ELR (cell line): ENCODE measurements at regions not wholly inside any gene's neighbourhood (a gene's known extent, or its start where the extent isn't known, plus 50 kb on each side); places are given as distances from the start of the nearest gene placed in this dataset.
"Not testable (repeated sequence)": the region's sequence is repeated elsewhere in the genome, so short reads cannot be mapped to it uniquely, and the experiment has no call there.

Source experiments
- DNase-seq: peaks from one replicate; pipeline ENCODE4 v3.0.0-alpha.2; 2015; ENCODE audit warnings: low read depth

DNA sequence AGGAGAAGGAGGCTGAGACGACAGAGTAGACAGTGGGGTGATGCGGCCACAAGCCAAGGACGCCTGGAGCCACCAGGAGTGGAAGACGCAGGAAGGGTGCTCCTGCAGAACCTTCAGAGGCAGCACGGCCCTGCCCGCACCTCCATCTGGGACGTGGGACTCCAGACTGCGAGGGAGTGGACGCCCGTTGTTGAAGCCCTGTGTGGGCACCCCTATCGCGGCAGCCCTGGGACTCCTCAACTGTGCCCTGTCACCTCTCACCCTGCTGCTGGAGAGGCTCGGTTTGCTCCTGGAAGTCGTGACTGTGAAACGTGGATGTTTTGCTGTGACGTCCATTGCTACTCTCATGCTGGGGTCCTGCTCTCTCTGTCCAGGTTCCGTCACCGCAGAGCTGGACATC, 100.6 kb upstream of the LRPAP1 start:
- DNase-seq = not testable (repeated sequence)

DNA sequence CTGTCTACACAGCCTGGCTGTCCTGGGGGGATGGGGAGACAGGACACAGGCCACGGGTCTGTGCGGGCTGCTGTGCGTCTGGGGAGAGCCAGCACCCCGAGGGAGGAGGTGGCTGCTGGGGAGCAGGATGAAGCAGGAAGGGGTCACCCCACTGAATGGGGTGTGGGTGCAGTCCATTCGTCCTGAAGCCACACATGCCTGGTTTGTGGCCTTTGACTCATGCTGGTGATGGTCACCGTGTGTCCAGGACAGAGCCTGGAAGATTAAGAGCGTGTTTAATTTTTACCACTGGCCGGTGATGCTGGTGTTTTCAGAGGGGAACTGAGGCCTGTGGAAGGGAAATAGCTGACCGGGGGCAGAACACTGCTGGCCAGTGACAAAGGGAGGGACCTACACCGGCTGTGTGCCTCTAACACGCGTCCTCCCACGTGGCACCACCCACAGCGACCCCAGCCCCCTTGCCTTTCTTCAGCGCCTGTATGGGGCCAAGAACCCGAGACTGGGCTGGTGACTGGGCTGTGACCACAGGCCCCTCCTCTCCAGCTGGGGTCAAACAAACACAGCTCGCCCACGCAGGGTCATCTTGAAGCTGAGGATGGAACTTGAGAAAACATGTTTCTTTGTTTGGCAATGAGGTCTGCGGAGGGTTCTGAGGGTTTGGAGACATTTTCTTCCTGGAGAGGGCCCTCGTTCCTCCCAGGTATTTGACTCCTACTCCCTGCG, 99.5 kb upstream of the LRPAP1 start:
- DNase-seq = not testable (repeated sequence)

DNA sequence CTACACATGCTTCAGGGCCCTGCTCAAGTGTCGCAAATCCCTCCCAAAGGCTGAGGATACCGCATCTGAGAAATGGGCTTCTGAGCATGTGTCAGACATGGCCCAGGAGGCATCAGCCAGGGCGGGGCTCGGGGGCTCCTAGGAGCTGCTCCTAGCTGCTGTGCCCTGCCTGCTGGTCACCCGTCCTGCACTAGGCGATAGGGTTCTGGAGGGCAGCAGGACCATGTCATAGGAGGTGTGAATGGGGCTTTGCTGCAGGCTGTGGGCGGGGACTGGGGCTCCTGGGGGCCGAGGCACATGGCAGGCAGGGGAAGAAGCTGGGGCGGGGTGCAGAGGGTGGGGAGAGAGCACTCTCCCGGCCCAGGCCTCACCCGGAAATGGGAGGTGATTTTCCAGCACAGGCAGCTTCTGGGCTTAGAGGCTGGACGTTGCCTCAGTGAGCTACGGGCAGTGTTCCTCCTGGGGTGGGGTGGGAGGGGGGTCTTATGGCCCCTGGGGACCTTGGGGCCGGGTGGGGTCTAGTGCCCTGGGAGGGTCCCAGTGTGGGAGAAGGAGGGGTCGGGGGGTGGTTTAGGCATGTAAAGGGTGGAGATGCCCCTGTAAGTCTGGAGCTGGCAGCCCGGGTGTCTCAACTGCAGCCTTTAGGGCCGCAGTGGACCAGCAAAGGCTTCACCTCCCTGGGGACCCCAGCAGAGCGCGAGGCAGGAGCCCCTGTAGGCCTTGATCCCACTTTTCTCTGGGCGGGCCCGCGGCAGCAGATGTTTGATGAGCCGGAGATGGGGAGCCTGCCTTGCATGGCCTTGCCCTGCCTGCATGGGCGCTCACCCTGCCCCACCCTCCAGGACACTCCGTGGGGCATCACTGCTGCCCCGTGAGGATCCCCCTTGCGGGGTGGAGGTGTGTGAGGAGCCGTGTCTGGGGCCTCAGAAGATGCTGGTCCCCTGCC, 98.6 kb upstream of the LRPAP1 start:
- DNase-seq = no peak

DNA sequence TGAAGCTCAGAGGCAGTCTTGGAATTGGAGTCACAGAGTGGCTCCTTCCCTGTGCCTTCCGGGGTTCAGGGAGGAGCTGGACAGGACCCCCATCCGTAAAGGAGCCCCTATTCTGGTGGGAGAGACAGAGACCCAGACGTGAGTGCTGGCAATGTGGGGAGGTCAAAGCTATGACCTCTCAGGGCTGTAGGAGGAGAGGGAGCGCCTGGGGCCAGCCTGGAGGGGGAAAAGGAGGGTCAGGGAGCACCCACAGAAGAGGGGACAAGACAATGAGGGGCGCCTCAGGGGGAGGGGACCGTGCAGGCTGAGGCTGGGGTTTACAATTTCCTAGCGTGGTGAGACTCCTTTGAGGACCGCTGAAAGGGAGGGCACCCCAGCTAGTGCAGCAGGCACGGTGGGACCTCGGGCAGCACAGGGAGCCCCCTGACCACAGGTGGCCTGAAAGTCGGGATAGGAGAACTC, 97.9 kb upstream of the LRPAP1 start:
- no peak for DNase-seq

DNA sequence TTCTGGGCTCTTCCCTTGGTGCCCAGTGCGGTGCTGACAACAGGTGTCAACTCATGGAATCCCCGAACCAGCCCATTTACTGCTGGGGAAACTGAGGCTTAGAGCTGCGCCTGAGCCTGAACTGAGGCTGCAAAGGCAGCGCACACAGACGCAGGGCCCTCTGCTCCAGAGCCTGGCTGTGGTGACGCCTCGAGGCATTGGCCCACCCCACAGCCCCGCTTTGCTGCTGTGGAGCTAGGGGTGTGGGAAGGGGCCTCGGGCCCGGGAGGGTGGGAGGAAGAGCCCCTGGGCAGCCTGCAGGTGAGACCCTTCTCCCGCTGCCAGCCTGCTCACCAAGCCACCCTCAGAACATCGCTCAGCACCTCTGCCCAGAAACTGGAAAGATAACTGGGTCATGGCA, 97.4 kb upstream of the LRPAP1 start:
- DNase-seq = no peak

DNA sequence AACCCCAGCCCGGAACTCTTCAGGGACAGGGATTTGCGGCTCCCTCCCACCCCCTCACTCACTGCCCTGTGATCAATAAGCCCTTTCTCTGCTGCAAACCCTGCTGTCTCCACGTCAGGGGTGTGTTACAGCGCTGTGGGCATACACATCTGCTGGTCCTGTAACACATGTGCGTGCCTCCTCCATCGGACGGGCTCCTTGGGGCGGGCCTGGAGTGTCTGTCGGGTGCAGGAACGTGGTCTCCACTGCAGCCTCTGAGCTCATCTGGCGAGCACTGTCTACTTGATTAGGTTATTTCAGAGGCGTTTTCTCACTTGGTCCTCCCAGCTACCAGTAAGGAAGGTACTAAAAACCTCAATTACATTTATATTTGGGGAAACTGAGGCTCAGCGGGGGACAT, 97.0 kb upstream of the LRPAP1 start:
- not testable (repeated sequence) for DNase-seq

DNA sequence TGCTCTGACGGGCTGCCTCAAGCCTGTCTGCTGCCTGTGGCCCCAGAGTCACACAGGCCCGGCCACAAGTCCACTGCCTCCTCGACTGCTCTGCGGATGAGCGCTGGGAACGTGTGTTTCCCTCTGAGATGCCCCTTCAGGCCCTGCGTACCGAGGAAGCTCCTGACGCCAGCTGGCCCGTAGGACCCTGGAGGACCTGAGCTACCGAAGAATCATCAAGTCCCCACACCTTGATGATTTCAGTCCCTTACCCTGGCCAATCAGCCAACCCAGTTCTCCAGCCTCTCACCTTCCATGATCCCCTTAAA, 96.6 kb upstream of the LRPAP1 start:
- DNase-seq = no peak

DNA sequence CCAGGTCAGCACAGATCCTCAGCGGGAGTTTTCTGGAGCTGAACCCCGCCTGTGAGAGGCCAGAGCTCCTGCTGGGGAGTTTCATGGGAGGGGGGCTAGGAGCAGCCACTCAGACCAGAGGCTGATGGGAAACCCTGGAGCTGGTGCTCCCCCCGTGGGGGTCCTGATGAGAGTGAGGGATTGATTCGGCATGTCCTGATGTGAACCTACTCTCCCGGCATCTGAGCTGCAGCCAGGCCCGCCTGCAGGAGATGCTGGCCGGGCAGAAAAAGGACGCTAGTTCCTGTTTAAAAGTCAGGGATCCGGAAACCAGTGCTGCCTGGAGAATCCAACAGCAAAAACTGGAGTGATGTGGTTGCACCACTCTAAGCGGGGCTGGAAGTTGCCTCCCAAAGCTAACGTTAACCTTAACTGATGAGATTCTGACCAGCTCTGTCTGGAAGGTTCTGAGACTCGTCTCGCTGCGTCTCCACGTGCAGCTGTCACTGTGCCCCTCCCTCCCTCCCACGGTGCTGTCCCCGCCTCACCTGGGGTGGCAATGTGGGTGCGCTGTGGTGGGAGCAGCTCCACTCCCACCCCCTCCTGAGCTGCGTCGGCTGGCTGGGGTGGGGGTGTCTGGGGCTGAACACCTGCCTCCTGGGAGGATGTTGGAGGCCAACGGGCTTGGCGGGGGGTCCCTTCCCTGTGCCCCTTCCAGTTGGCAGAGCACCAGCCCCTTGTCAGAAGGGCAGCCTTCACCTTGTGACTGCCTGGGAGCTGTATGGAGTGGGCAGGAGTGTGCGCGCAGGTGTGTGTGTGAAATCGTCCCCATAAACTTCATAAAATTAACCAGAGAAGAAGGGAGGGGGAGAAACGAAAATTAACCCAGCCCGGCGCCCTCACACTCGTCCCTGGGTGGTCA, 96.0 kb upstream of the LRPAP1 start:
- not testable (repeated sequence) for DNase-seq

DNA sequence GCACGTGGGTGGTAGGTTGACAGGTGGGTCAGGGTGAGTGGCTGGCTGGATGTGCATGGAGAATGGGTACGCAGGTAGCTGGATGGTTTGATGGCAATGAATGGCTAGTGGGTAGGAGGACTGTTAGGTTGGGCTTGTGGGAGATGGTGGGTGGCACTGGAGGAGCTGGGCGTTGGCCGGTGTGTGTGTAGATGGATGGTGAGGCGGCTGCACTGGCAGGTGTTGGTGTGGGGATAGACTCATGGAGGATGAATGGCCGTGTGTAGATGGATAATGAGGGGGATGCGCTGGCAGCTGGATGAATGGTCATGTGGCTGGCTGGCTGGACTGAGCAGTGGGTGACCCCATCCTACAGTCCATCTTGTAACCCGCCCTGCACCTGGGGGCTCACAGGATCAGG, 95.2 kb upstream of the LRPAP1 start:
- DNase-seq = not testable (repeated sequence)

DNA sequence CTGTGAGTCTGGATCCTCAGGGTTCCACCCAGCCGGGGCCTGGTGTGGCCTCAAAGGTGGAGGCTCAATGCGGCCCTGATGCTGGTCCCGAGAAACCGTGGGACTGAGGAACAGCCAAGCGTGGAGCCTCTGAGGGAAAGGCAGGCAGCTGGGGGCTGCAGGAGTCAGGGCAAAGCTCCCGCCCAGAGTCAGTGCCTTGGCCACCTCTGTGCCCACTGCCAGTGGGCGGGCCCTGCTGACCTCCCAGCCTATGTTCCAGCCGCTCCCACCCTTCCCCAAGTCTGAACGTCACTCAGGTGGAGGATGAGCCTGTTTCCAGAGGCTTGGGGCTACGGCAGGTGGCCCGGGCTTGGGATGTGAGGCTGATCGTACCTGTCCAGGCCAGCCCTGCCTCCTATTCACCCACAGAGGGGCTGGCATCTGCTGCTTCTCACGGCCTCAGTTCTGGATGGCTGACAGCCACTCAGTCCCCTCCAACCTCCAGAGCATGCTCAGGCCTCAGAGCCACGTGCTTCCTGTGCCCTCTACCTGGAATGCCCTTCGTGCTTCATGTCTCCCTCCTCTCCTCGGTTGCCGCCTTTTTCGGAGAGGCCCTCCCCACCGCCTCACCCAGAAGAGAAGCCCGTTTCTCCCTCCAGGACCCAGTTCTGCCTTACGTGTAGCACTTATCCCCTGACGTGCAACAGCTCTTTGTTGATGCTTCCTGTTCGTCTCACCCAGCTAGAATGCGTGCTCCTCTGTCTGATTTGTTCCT, 94.1 kb upstream of the LRPAP1 start:
- DNase-seq = not testable (repeated sequence)

DNA sequence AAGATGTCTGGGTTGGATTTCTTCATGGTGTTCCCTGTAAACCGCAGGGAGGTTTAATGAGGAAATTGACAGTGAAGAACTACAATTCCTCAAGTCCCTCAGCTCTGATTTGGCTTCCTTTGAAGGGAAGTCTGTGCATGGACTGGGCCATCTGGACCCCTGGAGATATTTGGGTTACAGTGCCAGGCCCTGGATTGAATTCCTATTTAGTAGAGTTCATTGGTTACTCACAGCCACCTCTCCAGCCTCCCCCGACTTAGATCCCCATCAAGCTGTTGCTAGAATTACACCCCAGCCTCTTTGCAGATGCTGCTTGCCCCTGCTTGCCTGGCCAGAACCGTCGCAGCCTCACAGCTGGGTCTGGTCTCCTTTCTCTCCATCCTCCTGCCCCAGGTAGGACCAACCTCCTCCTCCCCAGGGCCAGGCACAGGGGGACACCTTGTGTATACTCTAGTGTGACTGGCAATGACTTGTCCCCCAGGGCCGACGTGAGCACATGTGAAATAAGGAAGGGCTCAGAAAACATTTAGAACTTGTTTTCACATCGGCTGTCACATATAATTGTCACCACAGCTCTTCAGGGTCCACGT, 93.2 kb upstream of the LRPAP1 start:
- DNase-seq = not testable (repeated sequence)

DNA sequence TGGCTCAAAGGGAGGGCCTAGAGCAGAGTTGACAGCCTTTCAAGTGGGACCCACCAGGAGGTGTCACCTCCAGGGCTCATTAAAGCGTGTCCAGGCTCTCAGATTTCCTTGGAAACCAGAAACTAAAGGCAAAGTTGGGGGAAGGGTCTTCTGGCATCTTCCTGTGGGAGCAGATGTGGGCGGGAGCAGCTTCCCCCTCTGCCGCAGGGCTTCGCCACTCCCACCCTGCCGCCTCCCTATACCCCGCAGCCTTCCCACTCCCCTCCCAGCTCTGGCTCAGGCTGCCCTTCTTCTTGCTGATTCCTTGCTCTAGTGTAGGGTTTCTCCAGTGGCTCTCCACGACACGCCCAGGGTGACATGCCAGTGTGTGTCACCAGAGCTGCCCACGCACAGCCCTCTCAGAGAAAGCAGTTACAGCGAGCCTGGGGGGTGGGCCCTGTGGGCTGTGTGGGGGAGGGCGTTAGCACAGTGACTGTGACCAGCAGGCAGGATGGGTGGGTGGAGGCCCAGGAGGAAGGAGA, 91.6 kb upstream of the LRPAP1 start:
- not testable (repeated sequence) for DNase-seq

DNA sequence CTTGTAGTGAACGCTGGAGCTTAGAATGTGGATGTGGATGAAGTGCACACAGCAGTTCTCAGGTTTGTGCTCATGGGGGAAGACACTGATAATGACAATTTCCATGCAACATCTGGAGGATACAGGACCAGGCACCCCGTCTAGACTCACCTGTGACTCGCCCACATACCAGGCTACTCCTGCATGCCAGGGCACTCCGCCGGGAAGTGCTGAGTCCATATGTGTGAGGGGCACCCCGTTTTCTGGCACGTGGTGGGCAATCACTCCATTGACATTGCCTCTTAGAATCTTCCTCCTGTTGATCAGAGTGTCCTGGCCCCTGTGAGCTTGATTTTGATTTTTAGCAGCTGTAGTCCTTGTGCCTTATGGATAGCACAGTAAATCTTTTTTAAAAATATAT, 90.9 kb upstream of the LRPAP1 start:
- no peak for DNase-seq

DNA sequence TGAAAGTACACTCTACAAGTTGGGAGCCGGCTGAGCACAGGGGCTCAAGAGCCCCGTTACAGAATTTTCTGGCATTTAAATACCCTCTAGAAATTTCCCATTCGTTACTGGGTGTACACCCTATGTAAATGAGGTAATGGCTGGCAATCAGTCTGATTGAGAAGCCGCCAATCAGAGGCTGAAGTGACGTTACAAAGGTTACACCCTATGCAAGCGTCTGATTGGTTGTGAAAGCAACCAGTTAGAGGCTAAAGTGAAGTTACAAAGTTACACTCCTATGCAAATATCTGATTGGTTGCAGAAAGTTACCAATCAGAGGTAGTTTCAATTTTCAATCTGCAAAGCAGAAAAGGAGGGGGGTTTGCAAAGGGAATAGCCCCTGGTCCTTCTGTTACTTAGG, 88.1 kb upstream of the LRPAP1 start:
- DNase-seq = peak; percentile 9

DNA sequence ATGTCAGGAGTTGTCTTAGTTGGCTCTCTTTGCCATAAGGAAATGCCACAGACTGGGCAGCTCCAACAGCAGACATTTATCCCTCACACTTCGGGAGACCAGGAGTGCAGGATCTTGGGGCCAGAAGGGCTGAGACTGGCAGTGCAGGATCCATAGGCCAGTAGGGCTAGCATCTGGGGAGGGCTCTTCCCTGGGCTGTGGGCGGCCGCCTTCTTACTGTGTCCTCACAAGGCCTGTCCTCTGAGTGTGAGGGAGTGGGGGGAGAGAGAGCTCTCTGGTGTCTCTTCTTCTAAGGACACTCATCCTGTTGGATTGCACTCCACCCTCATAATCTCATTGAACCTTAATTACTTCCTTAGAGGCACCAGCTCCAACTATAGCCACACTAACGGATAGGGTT, 87.5 kb upstream of the LRPAP1 start:
- not testable (repeated sequence) for DNase-seq

DNA sequence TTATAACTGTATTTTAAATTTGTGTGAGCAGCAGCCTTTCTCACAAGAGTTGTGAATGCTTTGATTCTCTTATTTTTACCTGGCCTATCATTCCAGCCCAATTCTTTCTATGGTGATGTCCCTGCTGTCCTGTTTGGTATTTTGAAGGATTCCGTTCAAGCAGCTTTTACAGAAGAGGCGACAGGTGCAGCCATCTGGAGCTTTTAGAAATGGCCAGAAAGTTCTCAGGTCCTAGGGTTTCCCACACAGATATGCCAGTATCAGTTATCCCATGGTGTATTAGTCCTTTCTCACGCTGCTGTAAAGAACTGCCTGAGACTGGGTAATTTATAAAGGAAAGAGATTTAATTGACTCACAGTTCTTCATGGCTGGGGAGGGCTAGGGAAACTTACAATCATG, 86.1 kb upstream of the LRPAP1 start:
- not testable (repeated sequence) for DNase-seq

DNA sequence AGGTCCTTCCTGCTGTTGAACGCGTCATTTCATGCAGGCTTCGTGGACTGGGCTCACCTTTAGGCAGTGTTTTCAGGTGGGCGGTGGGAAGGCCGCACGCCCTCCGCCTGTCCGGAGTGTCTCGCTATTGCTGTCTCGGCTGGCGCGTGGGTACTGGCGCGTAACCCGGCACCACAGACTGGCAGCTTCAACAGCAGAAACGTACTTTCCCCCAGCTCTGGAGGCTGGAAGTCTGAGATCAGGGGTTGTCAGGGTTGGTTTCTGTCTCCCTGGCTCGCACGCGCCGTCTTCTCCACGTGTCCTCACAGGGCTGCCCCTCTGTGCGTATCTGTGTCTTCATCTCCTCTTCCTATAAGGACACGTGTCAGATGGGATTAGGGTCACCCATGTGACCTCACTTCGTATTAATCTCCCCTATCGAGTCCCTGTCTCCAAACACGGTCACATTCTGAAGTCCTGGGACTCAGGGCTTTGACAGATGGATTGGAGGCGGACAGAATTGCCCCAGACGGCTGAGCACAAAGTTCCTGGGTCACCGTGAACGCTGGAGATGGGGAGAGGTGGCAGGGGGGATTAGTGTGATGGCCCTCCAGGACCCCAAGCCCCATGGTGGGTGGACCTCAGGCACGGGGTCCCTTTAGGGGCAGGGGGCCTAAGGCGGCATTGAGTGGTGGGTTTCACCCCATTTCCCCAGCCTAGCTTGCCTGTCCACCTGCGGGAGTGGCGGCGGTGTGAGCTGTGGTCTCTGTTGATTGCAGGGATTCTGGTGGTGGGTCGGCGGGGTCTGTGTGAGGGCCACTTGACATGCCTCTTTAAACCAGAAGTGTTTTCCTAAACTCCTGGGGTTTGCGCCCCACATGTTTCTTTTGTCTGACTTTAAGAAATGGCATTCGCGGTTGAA, 83.4 kb upstream of the LRPAP1 start:
- DNase-seq = no peak

DNA sequence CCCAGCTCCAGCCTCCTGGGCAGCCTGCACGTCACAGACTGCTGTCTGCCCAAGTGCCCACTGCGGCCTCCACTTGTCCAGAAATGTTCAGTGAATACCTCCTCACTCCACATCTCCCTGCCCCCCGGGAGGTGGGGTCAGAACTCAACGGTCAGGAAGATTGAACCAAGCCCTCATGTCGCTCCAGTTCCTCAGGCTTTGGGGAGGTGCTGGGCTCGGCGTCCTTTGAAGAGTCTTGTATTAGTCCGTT, 82.4 kb upstream of the LRPAP1 start:
- DNase-seq = no peak

DNA sequence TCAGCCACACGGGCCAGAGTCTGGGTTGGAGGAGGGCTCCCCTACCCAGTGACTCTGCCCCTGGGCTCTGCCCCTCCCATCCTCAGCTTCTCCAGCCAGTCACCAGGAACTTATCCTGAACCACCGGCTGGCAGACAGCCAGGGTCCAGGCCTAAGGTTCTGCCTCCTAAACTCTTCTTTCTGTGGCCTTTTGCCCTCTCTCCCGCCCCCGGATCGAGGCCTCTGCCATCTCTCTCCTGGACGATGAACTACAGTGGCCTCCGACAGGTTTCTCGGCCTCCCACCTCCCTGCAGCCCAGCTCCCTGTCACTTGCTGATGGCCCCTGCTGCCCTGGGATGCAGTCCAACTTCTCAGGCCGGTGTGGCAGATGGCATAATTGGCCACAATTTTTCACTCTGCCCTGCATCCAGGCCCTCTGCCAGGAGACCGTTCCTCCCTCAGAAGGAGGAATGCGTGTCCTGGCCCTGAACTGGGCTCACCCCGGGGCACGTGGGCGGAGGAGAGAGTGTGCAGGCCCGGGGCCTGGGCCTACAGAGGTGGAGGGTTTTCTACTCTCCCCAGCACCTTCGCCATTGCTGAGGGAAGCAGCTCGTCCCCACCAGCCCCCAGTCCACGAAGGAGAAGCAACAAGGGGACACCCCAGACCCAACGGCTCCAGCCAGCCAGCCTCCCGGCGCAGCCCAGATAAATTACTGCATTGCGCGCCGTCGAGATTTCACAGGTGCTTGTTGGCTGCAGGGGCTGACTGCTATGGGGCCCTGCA, 81.9 kb upstream of the LRPAP1 start:
- DNase-seq = no peak
